NCI-H1930 (cell line): ENCODE measurements at regions not wholly inside any gene's neighbourhood (a gene's known extent, or its start where the extent isn't known, plus 50 kb on each side); places are given as distances from the start of the nearest gene placed in this dataset.
A peak's percentile ranks its signal among the peaks of the same experiment; 100 is the strongest.

Source experiments
- DNase-seq, 2 experiments: peaks; one replicate each; lab custom pipeline; 2025; lab: John Stamatoyannopoulos, UW

DNA sequence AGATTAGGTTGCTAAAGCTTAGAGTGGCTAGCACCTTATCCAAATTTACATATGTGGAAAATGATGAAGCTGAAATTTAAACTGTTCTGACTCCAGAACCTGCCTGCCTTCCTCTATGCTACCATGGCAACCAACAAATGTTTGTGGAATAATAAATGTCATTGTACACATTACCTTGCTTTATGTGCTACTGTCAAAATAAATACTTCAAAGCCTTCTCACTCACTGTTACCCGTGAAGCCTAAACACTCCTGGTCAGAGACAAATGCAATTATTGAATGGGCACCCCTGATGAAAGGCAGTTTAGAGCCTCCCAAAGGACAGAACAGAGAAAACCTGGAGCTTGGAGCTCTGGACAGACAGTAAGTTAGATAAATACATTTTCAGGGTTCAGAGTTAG is 158.6 kb downstream of the FAM114A2 start:
- peak in 1 of 2 experiments; percentile 44 for DNase-seq

DNA sequence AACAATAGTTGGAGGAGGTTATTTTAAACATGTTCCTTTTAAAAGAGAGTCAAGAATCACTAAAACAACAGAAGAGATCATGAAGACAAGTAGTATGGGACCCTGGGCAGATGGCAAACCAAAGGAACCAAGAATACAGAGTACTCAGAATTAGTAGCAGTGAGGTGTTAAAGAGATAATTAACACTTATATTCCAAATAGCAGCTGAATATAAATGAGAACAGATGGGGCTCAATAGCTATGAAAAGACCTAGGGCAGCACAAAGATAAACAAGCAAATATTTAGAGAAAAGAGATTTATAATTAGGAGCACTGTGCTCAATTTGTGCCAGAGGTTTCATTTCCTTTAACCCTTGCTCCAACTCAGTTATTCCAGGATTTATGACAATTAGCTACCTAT is 159.1 kb downstream of the FAM114A2 start:
- DNase-seq: no peak

DNA sequence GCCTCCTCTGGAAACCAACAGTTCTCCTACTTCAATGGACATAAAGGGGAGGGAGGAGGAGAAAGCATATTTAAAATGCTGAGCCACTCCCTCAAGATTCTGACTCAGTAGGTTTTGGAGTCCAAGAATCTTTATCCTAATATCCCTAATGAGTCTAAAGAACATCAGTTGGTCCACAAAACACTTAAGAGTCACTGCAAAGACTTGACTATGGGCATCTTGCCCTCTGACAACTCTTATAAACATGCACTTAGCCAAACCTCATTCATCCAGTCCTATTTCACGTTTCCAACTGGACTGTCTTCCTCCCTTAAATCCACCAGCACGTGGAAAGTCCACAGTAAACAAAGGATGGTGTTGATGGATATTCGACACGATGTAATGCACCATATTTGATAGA is 172.5 kb downstream of the FAM114A2 start:
- DNase-seq: no peak

DNA sequence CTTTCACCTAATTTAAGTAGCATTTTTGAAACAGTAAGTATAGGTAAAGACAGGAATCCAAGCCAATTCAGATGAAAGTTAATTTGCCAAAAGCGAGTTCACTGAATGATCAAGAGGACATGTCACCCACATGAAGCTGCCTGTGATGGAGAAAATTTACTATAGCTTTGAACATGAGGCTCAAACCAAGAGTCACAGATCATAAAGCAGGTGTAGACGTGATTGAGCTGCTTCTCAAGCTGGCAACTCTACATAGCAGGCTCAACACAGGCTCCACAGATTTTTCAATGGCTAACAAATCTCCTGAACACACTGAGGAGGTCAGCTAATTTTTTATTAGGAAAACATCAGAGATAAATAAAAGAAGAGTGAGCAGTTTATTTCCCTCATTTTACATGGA is 173.7 kb downstream of the FAM114A2 start:
- no peak for DNase-seq

DNA sequence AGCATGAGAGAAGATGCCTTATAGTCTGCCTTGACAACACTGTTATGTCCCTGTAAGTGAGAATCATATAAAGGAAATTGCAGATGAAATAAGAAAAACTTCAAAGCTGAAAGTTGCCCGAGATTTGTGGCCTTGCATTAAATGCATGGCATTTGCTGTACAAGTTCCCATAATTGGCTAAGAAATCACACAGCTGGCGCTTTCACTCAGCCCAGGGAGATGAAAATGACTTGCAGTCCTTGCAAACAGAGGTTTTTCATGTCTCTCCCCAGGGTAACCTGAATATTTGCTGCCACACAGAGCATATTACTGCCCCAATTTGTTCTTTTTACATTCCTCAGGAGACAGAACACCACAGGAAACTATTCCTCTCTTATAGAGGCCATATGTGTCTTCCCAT is 174.8 kb downstream of the FAM114A2 start:
- DNase-seq: no peak
